HG03095 (cell line): ENCODE measurements at regions not wholly inside any gene's neighbourhood (a gene's known extent, or its start where the extent isn't known, plus 50 kb on each side); places are given as distances from the start of the nearest gene placed in this dataset.

ENCODE experiments used
- ATAC-seq: cut with Tn5 transposase; IDR thresholded peaks from one replicate; pipeline ENCODE4 v1.9.1; 2021; ENCODE audit warnings: moderate library complexity; ENCODE audit not compliant: unreplicated experiment

GRCh38 chr16:79691007-79691406, 90.5 kb upstream of the MAF start:
- no peak for ATAC-seq

DNA sequence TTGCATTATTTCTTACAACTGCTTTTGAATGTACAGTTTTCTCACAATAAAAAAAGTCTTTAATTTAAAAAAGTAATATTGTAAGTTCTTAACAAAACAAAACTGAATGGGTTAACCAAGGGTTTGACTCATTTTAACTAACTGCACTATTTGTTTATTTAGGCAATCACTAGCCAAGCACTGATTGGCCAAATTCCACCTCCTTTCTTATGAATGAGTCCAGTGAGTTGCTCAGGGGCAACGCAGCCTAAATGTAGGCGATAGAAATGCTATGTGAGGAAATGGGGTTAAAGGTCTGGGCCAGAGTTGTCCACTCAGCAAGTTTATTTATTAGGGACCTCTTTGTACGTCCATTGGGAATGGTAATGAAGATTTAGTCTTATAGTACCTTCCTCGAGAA, 89.6 kb upstream of the MAF start:
- ATAC-seq, result no peak

DNA sequence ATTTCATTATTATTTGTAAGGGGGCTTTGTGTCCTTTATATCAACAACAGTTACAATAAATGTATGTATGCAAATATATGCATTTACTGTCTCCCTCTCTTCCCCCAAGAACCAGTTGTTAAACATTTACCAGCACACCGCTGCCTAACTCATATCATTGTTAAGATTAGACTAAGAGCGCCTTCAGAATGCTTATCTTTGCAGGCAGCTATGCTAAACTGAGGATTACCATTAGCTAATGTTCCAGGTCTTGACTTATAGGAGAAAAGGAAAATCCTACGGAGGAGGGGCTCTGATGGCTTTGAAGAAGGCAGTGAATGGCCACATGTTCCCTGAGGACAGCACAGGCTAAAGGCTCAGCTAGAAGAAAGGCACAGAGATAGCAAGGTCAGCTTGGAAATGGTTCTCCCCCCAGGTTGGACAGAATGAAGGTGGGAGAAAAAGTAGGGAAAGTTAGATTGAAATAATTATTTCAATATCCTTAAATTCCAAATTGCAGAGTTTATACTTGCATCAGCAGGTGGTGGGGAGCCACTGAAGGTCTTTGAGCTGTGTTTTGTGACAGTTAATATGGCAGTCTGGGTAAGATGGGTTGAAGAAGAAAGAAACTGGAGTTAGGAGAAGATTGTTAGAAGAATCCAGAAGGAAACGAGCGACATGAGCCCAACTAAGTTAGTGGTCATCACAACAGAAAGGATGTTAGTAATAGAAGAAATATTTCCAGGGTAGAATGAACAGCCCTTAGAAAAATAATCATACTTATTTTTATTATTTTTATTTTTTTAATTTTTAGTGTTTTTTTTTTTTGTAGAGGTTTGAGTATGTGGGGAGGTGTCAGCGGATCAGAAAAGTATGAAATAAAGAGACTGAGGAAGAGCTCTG, 87.0 kb upstream of the MAF start:
- no peak for ATAC-seq

DNA sequence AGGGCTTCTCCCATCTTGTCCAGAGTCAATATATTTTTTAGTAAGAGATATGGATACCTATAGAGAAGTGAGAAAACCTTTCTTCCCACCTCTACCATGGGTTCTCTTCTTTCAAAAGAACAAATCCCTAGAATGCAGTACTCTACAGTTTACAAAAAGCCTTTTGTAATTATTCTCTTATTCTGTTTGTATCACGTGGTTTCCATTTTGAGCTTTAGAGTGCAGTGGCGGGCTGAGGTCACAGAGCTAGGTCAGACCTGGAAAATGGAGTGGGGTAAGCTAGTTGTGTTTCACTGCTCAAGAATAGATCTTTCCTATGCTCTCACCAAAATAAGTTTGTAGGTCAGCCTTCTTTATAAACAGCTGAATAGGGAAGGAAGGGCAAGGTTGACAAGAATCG, 85.3 kb upstream of the MAF start:
- ATAC-seq, result no peak

DNA sequence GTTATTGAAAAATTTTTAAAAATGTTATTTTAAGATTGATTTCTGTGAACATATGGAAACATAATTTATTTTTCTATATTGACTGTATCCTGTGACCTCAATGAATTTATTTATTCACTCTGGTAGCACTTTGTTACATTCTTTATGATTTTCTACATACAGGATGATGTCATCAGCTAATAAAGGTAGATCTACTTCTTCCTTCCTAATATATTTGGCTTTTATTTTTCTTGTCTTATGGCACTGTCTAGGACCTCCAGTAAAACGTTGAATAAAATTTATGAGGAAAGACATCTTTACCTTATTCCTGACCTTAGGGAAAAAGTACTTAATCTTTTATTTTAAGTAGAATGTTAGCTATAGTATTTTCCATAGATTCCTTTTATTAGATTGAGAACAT, 78.8 kb upstream of the MAF start:
- no peak for ATAC-seq

DNA sequence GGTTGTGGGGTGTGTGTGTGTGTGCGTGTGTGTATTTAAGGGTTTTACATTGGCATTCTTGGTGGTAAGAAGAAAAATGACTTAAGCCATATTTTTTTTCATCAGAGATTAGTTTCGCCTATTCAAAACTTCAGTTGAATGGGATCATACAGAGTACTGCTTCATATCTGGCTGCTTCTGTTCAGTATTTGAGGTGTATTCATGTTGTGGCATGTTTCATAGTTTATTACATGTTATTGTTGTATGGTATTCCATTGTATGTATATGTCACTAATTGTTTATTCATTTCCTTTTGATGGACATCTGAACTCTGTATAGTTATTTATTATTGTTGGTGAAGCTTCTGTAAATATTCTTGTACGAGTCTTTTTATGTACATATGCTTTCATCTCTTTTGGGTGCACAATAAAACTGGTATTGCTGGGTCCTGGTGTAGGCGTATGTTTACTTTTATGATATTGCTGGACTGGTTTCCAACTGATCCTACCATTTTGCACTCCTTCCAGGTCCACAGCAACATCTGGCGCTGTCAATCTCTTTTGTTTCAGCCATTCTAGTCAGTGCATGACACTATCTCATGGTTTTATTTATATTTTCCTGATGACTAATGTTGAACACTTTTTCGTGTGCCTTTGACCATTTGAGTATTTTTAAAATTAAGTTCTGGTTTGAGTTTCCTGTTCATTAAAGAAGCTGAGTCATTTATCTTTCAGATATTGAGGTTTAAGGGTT, 77.4 kb upstream of the MAF start:
- ATAC-seq, result no peak

DNA sequence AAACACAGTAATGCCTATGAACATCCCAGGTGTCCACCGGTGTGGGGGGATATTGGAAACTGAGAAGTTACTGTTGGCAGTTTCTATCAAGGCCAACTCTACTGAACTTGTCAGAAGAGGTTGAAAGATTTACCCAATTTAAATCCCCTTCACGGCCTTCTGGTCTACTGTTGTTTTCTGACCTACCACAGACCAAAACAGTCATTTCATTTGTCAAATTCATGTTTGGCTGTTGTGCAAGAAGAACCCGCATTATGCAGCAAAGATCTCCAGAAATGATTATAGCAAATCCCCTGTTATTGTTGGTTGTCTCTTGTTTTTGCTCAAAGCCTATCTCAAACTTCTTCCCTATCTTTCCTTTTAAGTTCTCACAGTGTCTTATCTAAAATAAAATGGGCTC, 73.1 kb upstream of the MAF start:
- no peak for ATAC-seq

GRCh38 chr16:79672524-79672923, 72.0 kb upstream of the MAF start:
- ATAC-seq, result no peak

DNA sequence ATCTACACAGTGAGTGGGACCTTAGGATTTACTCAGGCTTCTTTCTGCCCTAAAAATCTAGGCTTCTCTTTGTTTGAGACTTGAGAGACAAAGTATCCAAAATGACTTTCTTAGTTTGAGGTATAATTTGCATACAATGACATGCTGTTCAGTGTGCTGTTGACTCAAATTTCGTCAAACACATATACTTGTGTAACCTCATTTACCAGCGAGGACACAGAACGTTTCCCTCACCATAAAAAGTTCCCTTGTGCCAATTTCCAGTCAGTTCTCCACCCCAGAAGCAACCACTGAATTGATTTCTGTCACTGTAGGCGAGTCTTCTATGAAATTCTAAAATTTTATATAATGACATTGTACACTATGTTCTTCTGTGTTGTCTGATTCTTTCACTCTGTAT, 68.0 kb upstream of the MAF start:
- ATAC-seq, result no peak

- no peak for ATAC-seq
Observed at GRCh38 chr16:79665970-79666369, 65.4 kb upstream of the MAF start.

- ATAC-seq, result no peak
Observed at GRCh38 chr16:79664407-79664806, 63.9 kb upstream of the MAF start.

- no peak for ATAC-seq
Observed at GRCh38 chr16:79662669-79663313, 62.3 kb upstream of the MAF start.

- ATAC-seq, result no peak
Observed at GRCh38 chr16:79662122-79662521, 61.6 kb upstream of the MAF start.

GRCh38 chr16:79661578-79661977, 61.0 kb upstream of the MAF start:
- ATAC-seq, result no peak

DNA sequence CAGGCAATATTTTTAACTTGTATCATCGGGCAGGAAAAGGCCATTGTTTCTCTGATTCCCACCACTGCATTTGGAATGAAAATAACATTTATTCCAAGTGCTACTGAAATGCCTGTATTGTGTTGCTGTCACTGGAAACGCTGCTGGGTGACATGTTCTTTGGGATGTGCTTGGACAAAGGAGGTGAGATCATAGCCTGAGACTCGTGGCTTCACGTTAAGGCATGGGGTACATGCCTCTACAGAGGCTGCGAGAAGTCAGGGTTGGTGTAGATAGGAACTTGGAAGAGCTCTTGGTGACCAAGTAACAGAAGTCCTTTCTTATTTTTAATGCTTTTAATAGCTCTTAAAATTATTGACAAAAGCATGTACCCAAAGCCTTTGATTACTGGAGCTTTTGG, 58.8 kb upstream of the MAF start:
- ATAC-seq, result no peak

GRCh38 chr16:79658301-79659033, 57.9 kb upstream of the MAF start:
- ATAC-seq, result no peak

- ATAC-seq, result no peak
Observed at GRCh38 chr16:79656553-79657115, 56.1 kb upstream of the MAF start.

GRCh38 chr16:79653373-79653891, 52.9 kb upstream of the MAF start:
- no peak for ATAC-seq

DNA sequence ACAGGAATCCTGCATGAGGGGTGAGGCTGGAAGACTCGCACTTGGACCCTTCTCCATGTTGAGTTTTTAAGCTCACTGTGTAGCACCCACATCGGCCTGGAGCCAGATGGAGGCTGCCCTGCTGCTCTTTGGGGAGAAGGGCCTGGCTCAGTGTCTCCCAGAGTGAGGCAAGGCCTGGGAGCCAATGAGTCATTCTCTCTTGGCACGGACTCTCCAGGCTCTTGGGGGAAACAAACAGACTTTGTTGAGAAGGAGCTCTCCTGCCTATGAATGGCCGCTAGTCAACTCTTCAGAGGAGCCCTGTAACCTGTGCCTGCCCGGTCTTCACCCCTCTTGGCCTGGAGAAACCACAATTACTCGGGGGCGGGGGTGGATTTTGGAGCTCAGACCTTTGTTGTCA, 50.8 kb upstream of the MAF start:
- ATAC-seq, result no peak
